Left colon (tissue), 2 donors: ENCODE measurements at regions not wholly inside any gene's neighbourhood (a gene's known extent, or its start where the extent isn't known, plus 50 kb on each side); places are given as distances from the start of the nearest gene placed in this dataset.
"Not testable (repeated sequence)": the region's sequence is repeated elsewhere in the genome, so short reads cannot be mapped to it uniquely, and the experiment has no call there.

Experiments
- ATAC-seq: fragments of 200-7000 bp; cut with Tn5 transposase; one replicate; pipeline ENCODE4 v1.9.1; 2020; ENCODE audit warnings: mild to moderate bottlenecking, moderate library complexity
- DNase-seq, 2 donors: peaks; one replicate each; pipeline ENCODE4 v3.0.0-alpha.2; 2020
- intact Hi-C, 2 donors: fragments of 100-400 bp; cut with DNase I in 1 of 2; cut with micrococcal nuclease in 1 of 2; formaldehyde crosslinking; loops; one replicate each; pipeline versions ENCODE4 v1.11.2 to v1.14.0; 2022; cut with DNase I, micrococcal nuclease
- donor health status: DM: no; HTN: no; CAD: no.
- donor health status: DM: yes; HTN: yes; CAD: no.

DNA sequence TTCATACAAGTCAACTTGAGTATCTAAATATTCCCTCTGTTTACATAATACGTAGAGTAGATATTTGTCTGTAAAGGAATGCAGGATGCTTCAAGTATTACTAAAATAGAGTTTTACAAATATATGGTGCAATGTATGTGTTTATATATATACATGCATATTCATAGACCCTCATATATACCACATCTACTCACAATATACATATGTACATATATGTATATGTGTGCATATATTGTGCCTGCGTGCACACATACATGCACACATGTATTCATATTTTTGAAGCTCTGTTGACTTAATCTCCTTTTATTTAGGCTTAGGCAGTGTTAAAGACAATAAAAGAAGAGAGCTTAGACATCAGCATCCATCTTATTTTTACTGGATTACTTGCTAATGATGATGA lies 616.6 kb upstream of the GOT2 start:
- no peak for ATAC-seq
- intact Hi-C loops: no loop called here

DNA sequence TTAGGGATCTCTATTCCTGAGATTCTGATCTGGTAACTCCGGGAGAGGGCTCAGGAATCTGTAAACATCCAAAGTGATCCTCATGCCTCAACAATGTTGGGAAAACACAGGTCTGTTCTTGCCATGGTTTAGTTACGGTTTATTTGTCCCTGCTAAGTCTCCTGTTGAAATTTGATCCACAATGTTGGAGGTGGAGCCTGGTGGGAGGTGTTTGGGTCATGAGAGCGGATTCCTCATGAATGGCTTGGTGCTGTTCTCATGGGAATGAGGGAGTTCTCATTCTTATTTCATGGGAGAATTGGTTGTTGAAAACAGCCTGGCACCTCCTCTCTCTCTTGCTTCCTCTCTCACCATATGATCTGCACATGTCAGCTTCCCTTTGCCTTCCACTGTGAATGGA lies 608.6 kb upstream of the GOT2 start:
- ATAC-seq (no peak), DNase-seq (no peak)
- intact Hi-C loops: no loop called here

More for the DNA sequence above, 616.6 kb upstream of the GOT2 start:
- DNase-seq: no peak

DNA sequence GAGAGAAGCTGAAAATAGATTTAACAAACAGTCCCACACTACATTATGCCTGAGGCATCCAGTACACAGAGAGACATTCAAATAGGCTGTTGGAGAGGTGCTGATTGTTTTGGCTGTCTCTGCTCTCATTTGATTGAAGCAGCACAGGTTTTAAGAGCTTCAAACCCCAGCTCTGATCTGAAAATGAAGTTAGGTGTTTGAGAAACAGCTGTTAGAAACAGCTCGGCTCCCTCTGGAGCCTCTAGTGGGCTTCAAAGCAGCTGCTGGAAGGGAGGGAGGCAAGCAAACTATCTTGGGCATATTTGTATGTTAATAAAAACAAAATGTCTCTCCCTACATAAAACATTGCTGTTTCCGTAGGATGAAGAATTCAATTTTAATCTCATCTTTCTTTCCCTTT lies 607.3 kb upstream of the GOT2 start:
- ATAC-seq: no peak
- intact Hi-C loops: no loop called here

DNA sequence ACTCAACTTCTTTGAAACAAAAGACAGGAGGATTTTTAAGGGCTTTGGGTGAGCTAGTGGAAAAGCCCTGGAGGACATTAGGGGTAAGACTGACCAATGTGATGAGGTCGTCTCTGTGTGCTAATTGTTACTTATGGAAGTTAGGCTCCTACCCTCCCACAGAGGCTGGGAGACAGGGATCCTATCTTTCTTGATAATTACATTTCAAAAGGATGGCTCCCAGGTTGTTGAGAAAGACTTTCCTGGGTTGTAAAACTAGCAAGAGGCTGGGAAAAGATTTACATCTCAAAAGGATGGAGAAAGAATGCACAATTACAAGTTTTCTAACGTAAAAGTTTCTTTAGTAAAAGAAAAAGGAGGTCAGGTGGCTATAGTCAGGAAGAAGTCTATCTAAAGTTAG lies 605.8 kb upstream of the GOT2 start:
- ATAC-seq: no peak
- intact Hi-C loops: no loop called here
- DNase-seq: no peak

More for the DNA sequence above, 607.3 kb upstream of the GOT2 start:
- no peak for DNase-seq

DNA sequence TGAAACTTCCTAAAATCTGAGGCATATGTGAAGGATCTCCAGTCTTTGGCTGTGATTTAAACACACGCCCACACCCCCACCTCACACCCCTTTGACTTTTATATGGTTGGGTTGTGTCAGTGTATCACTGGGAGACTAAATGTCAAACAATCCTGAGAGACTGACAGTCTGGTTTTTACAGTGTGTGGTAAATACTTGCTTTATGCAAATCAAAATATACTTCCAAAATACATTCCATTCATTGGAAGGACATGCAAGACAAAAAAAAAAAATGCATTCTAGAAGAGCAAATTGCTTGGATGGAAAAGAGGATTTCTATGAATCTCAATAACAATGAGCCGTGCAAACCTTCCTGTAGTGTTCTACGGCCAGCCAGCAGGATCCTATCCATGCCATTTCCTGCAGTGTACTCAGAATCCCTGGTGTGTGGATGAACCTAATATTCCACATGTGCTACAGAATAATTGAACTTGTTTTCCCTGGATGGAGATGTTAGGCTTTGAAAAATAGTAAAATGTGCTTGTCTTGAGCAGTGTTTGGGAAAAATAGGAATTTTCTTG lies 602.1 kb upstream of the GOT2 start:
- DNase-seq (no peak), ATAC-seq (no peak)
- intact Hi-C loops: no loop called here

- ATAC-seq, intact Hi-C loops: not testable (repeated sequence)
Measured at GRCh38 chr16:59331708-59332107, 597.6 kb upstream of the GOT2 start.

GRCh38 chr16:59330019-59330670 lies 596.0 kb upstream of the GOT2 start:
- ATAC-seq (no peak), DNase-seq (no peak)
- intact Hi-C loops: no loop called here

More at GRCh38 chr16:59331708-59332107, 597.6 kb upstream of the GOT2 start:
- not testable (repeated sequence) for DNase-seq

- ATAC-seq (no peak), DNase-seq (no peak)
- intact Hi-C loops: no loop called here
Measured at GRCh38 chr16:59328961-59329360, 594.8 kb upstream of the GOT2 start.

- ATAC-seq (no peak), DNase-seq (no peak)
- intact Hi-C loops: no loop called here
Measured at GRCh38 chr16:59327894-59328293, 593.8 kb upstream of the GOT2 start.

DNA sequence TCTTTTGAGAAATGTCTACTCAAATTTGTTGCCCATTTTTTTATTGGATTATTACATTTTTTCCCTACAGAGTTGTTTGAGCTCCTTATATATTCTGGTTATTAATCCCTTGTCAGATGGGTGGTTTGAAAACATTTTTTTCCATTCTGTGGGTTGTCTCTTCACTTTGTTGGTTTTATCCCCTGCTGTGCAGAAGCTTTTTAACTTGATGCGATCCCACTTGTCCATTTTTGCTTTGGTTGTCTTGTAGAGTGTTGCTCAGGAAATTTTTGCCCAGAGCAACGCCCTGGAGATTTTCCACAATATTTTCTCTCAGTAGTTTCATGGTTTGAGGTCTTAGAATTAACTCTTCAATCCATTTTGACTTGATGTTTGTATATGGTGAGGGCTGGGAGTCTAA lies 592.8 kb upstream of the GOT2 start:
- ATAC-seq (no peak), DNase-seq (no peak)
- intact Hi-C loops: no loop called here

GRCh38 chr16:59324462-59324861 lies 590.3 kb upstream of the GOT2 start:
- DNase-seq (no peak), ATAC-seq (no peak)
- intact Hi-C loops: no loop called here

DNA sequence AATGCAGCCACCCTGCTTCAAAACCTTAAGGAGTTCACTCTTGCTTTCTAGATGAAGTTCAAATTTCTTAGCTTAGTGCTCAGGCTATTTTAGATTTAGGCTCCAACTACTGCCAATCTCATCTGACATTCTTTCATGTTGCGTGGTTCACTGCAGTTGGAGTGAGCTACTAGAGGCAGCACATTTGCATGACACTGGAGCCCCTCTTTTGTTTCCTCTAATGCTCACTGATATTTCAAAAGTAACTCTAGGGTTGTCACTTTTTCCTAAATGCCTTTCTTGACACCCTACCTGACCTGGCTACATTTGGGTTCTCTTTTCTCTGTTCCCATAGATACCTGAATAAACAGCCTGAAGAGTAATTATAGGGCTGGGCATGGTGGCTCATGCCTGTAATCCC lies 586.5 kb upstream of the GOT2 start:
- intact Hi-C loops: no loop called here
- no peak for DNase-seq
- no peak for ATAC-seq

DNA sequence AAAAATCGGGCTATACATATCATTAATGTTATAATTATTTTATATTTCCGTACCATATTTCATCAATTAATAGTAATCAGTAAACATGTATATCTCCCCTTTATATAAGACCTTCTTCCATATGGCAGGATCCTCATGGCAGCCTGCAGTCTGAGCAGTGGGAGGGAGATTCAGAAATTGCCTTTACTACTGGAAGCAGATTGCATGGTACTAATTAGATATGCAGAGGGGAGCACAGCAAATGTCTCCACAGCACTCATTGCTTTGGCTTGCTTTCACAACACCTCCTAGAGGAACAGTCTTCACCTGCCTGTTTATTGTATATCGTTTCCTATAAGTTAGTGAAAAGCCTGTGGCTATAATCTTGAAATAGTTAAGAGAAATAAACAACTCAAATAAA lies 585.8 kb upstream of the GOT2 start:
- ATAC-seq: no peak
- intact Hi-C loops: no loop called here
- DNase-seq: no peak

GRCh38 chr16:59305850-59306249 lies 571.7 kb upstream of the GOT2 start:
- DNase-seq (no peak), ATAC-seq (no peak)
- intact Hi-C loops: no loop called here

DNA sequence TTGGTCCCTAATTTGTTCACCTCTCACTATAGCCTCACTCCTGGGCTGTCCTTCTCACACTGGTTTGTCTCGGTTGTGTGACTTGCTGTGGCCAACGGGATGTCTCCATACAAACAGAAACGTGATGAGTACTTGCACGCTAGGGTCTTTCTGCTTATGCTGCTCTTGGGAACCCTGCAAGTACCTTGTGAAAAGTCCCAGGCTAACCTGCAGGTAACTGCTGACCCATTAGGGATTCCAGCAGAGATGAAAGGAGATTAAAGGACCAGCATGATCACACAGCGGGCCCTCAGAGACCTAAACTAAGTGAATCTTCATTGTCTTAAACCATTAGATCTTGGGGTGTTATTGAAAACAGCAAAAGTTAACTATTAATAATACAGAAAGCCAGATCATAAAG lies 562.8 kb upstream of the GOT2 start:
- no peak for ATAC-seq
- intact Hi-C loops: no loop called here

GRCh38 chr16:59295993-59296736 lies 562.0 kb upstream of the GOT2 start:
- no peak for DNase-seq
- ATAC-seq: no peak
- intact Hi-C loops: no loop called here

More for the DNA sequence above, 562.8 kb upstream of the GOT2 start:
- DNase-seq: no peak

DNA sequence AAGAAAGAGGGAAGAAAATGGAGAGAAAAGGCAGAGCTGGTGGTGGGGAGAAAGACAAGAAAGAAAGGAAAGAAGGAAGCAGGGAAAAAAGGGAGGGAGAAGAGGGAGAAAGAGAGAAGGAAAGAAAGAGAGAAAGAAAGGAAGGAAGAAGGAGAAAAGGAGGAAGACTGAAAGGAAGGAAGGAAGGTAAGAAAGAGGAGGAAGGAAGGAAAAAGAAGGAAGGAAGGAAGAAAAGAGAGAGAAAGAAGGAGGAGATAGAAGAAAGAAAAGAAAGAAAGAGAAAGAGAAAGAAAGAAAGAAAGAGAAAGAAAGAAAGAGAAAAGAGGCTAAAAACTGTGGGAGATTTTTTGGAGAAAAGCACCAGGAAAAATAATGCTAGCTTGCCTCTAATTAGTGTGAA lies 561.4 kb upstream of the GOT2 start:
- intact Hi-C loops: no loop called here
- ATAC-seq (no peak), DNase-seq (no peak)

DNA sequence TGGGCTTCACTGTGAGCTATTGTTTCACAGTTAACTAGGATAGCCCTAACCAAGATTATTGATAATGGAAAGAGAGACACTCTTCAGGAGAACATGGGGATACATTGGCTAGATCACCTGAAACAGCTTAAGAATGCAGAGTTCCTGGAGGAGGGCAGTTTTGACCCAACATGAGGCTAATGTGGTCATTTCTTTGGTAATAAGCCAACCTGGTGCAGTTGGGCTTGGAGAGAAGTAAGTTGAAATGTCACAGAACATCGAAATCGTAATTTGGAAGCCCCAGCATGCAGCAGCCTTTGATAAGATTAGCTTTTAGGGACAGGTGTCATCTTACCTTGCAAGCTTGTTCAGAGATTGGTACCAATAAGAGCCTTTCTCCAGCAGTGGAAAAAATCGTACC lies 556.6 kb upstream of the GOT2 start:
- ATAC-seq (no peak), DNase-seq (no peak)
- intact Hi-C loops: no loop called here

- DNase-seq: no peak
- ATAC-seq: no peak
- intact Hi-C loops: no loop called here
Measured at GRCh38 chr16:59289151-59289550, 555.0 kb upstream of the GOT2 start.

DNA sequence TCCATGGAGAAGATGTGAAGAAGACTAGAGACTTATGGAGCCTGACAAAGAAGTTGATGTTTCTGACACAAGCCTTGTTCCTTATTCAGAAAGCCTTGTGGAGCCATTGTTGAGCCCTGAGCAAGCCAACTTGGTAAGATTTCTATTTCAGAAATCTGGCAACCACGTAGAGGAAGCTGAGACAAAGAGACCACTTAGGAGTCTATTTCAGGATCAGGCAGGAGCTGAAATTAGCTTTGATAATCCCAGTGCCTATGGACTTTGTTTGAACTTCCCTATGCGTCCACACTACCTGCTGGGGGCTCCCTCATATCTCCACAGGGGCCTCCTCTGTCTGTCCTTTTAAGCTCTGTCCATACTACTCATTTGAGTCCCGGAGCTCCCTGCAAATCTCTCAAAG lies 540.0 kb upstream of the GOT2 start:
- ATAC-seq: no peak
- intact Hi-C loops: no loop called here
- no peak for DNase-seq
